ENCODE measurements at regions not wholly inside any gene's neighbourhood (a gene's known extent, or its start where the extent isn't known, plus 50 kb on each side); places are given as distances from the start of the nearest gene placed in this dataset.

- no peak for DNase-seq (ENCODE audit: low spot score)
- ChIA-PET POLR2A (ENCODE audit: low non-redundant PET) (no interaction called here), CTCF (interaction anchor here (0.5 kb wide), 1 partner anchor 25 kb away, joined by 3 read pairs; no protein-coding TSS in a partner anchor)
- no peak overlapping the region for H3K27ac ChIP-seq
- no peak for TF ChIP-seq CTCF (conservative IDR thresholded peaks at IDR 0.05; ENCODE audit: low read depth)
These were observed 178.5 kb downstream of the DAD1 start for GRCh38 chr14:22410497-22410896.

GRCh38 chr14:22409006-22409405, 180.0 kb downstream of the DAD1 start:
- TF ChIP-seq CTCF (conservative IDR thresholded peaks at IDR 0.05; ENCODE audit: low read depth) = no peak
- POLR2A ChIA-PET (ENCODE audit: low non-redundant PET) = no interaction called here
- H3K27ac ChIP-seq = no peak overlapping the region
- DNase-seq (ENCODE audit: low spot score) = no peak
- CTCF ChIA-PET = interaction anchor here (0.6 to 1.5 kb wide), 2 partner anchors 21 to 151 kb away, joined by 3 to 6 read pairs; no protein-coding TSS in a partner anchor

- no peak for TF ChIP-seq CTCF (conservative IDR thresholded peaks at IDR 0.05; ENCODE audit: low read depth)
- CTCF ChIA-PET = interaction anchor here (0.6 kb wide), 1 partner anchor 152 kb away, joined by 6 read pairs; no protein-coding TSS in a partner anchor
- no peak overlapping the region for H3K27ac ChIP-seq
- POLR2A ChIA-PET (ENCODE audit: low non-redundant PET) = no interaction called here
- no peak for DNase-seq (ENCODE audit: low spot score)
These were observed 180.5 kb downstream of the DAD1 start for GRCh38 chr14:22408547-22408946.

GRCh38 chr14:22407033-22407432, 182.0 kb downstream of the DAD1 start:
- POLR2A ChIA-PET (ENCODE audit: low non-redundant PET) = no interaction called here
- no peak overlapping the region for H3K27ac ChIP-seq
- CTCF ChIA-PET = no interaction called here
- DNase-seq (ENCODE audit: low spot score) = no peak
- TF ChIP-seq CTCF (conservative IDR thresholded peaks at IDR 0.05; ENCODE audit: low read depth) = no peak

- no peak overlapping the region for H3K27ac ChIP-seq
- no peak for DNase-seq (ENCODE audit: low spot score)
- ChIA-PET CTCF (no interaction called here), POLR2A (ENCODE audit: low non-redundant PET) (interaction anchor here (0.6 kb wide), 1 partner anchor 26 kb away, joined by 3 read pairs; no protein-coding TSS in a partner anchor)
- TF ChIP-seq CTCF (conservative IDR thresholded peaks at IDR 0.05; ENCODE audit: low read depth) = no peak
These were observed 183.8 kb downstream of the DAD1 start for GRCh38 chr14:22405201-22405600.

GRCh38 chr14:22403296-22403695, 185.7 kb downstream of the DAD1 start:
- TF ChIP-seq CTCF (conservative IDR thresholded peaks at IDR 0.05; ENCODE audit: low read depth) = no peak
- POLR2A ChIA-PET (ENCODE audit: low non-redundant PET) = no interaction called here
- no peak for DNase-seq (ENCODE audit: low spot score)
- CTCF ChIA-PET = interaction anchor here (0.7 kb wide), 1 partner anchor 69 kb away, joined by 3 read pairs; no protein-coding TSS in a partner anchor
- no peak overlapping the region for H3K27ac ChIP-seq
